ENCODE measurements at regions not wholly inside any gene's neighbourhood (a gene's known extent, or its start where the extent isn't known, plus 50 kb on each side); places are given as distances from the start of the nearest gene placed in this dataset.

GRCh38 chr10:91006001-91006751 lies 85.3 kb upstream of the ANKRD1 start:
- Histone ChIP-seq H3K4me1 (no peaks in the 10 kb centered on the region), H3K9me3 (no peaks in the 10 kb centered on the region), H3K27ac (no peak overlapping the region), H3K4me3 (no peak overlapping the region), H3K27me3 (no peaks in the 10 kb centered on the region), H3K36me3 (no peaks in the 10 kb centered on the region)
- intact Hi-C loops (cut with DNase I): no loop called here
- ATAC-seq (peak; percentile 94), DNase-seq (no peak)
- peak; percentile 96 for TF ChIP-seq CTCF (IDR thresholded peaks at IDR 0.05)

- no peaks in the 10 kb centered on the region for H3K36me3 ChIP-seq
- no peak for TF ChIP-seq CTCF (IDR thresholded peaks at IDR 0.05)
- intact Hi-C loops (cut with DNase I): no loop called here
- ATAC-seq: no peak
- no peaks in the 10 kb centered on the region for H3K27me3 ChIP-seq
- H3K4me3 ChIP-seq: no peak overlapping the region
- no peaks in the 10 kb centered on the region for H3K4me1 ChIP-seq
- H3K9me3 ChIP-seq: no peaks in the 10 kb centered on the region
- DNase-seq: no peak
- no peak overlapping the region for H3K27ac ChIP-seq
These were observed 86.0 kb upstream of the ANKRD1 start for GRCh38 chr10:91006752-91007346.

- H3K9me3 ChIP-seq: no peaks in the 10 kb centered on the region
- no peaks in the 10 kb centered on the region for H3K27me3 ChIP-seq
- no peaks in the 10 kb centered on the region for H3K4me1 ChIP-seq
- no peak for TF ChIP-seq CTCF (IDR thresholded peaks at IDR 0.05)
- ATAC-seq (no peak), DNase-seq (no peak)
- H3K4me3 ChIP-seq: no peak overlapping the region
- H3K27ac ChIP-seq: no peak overlapping the region
- intact Hi-C loops (cut with DNase I): no loop called here
- no peaks in the 10 kb centered on the region for H3K36me3 ChIP-seq
These were observed 86.8 kb upstream of the ANKRD1 start for GRCh38 chr10:91007655-91008054.

- intact Hi-C loops (cut with DNase I): no loop called here
- no peak overlapping the region for H3K27ac ChIP-seq
- no peak for DNase-seq
- no peak for TF ChIP-seq CTCF (IDR thresholded peaks at IDR 0.05)
- H3K4me3 ChIP-seq: no peak overlapping the region
- no peaks in the 10 kb centered on the region for H3K4me1 ChIP-seq
- no peaks in the 10 kb centered on the region for H3K27me3 ChIP-seq
- no peaks in the 10 kb centered on the region for H3K9me3 ChIP-seq
- no peaks in the 10 kb centered on the region for H3K36me3 ChIP-seq
- no peak for ATAC-seq
These were observed 88.2 kb upstream of the ANKRD1 start for GRCh38 chr10:91009121-91009520.

GRCh38 chr10:91010952-91011351 lies 90.1 kb upstream of the ANKRD1 start:
- no peak for TF ChIP-seq CTCF (IDR thresholded peaks at IDR 0.05)
- H3K27ac ChIP-seq: no peak overlapping the region
- intact Hi-C loops (cut with DNase I): loop anchor here (10.0 kb wide), 1 partner anchor 234 kb away; no protein-coding TSS in a partner anchor
- ATAC-seq (no peak), DNase-seq (no peak)
- H3K4me1 ChIP-seq: no peaks in the 10 kb centered on the region
- H3K36me3 ChIP-seq: no peaks in the 10 kb centered on the region
- H3K9me3 ChIP-seq: no peaks in the 10 kb centered on the region
- no peak overlapping the region for H3K4me3 ChIP-seq
- no peaks in the 10 kb centered on the region for H3K27me3 ChIP-seq
